HepG2 (cell line): ENCODE measurements at regions not wholly inside any gene's neighbourhood (a gene's known extent, or its start where the extent isn't known, plus 50 kb on each side); places are given as distances from the start of the nearest gene placed in this dataset.

Experiments
- ATAC-seq: fragments of 200-7000 bp; cut with Tn5 transposase; 3 replicates; pipeline ENCODE4 v1.9.1; 2020; ENCODE audit warnings: mild to moderate bottlenecking, moderate library complexity
- BruUV-seq: library from RNA; stranded (reverse); fragments of 400-500 nt; replicated peaks from 2 replicates; lab custom pipeline; 2021; lab: Mats Ljungman, UMichigan
- CTCF ChIA-PET: fragments of 300-600 bp; formaldehyde crosslinking; extraction: SDS; loops from one replicate; lab custom pipeline; 2021; ENCODE audit warnings: low total read pairs, inconsistent platforms, low intra/inter-chr PET ratio; lab: Yijun Ruan, JAX
- POLR2A ChIA-PET: fragments of 350-600 bp; sonication (Branson Sonifier 250); formaldehyde crosslinking; loops from one replicate; lab custom pipeline; 2020; ENCODE audit warnings: antibody characterized with exemption, inconsistent platforms; lab: Yijun Ruan, JAX
- DNase-seq: peaks from one replicate; pipeline ENCODE4 v3.0.0-alpha.2; 2015; ENCODE audit warnings: low spot score
- FAIRE-seq: peaks from 3 replicates; lab custom pipeline; 2011; peaks lifted over from hg19 to GRCh38; lab: Jason Lieb, UNC
- H2AFZ ChIP-seq: one replicate; pipeline ENCODE4 v1.6.1; 2011; ENCODE audit warnings: low read length, inconsistent platforms
- H3K27ac ChIP-seq: fragments of 300-600 bp; 3 replicates; pipeline ENCODE4 v1.8.0; 2011; ENCODE audit warnings: mixed run types, mild to moderate bottlenecking, mixed read lengths, low read length, inconsistent platforms; ENCODE audit not compliant: insufficient read depth; ENCODE audit errors: extremely low read length
- H3K27me3 ChIP-seq, 2 experiments: fragments of 200-600 bp in 1 of 2; 2 replicates in 1 of 2; 3 replicates in 1 of 2; pipeline versions ENCODE4 v1.6.0 to v1.8.0; 2011; ENCODE audit warnings: low read length in 2 of 2, mild to moderate bottlenecking in 2 of 2, moderate library complexity in 2 of 2, inconsistent platforms in 1 of 2; ENCODE audit not compliant: insufficient read depth in 2 of 2, control insufficient read depth in 1 of 2
- H3K36me3 ChIP-seq, 2 experiments: fragments of 200-600 bp in 1 of 2; replicated peaks in 1 of 2; 2 replicates in 1 of 2; 3 replicates in 1 of 2; pipeline versions ENCODE4 v1.5.1 to v1.8.0; 2011; ENCODE audit warnings: low read length in 2 of 2, inconsistent platforms in 1 of 2; ENCODE audit not compliant: insufficient read depth in 2 of 2, control insufficient read depth in 1 of 2
- H3K4me1 ChIP-seq: 2 replicates; pipeline ENCODE4 v1.5.1; 2012; ENCODE audit warnings: low read length, inconsistent platforms; ENCODE audit not compliant: insufficient read depth
- H3K4me2 ChIP-seq: 2 replicates; pipeline ENCODE4 v1.6.0; 2011; ENCODE audit warnings: low read depth, low read length, inconsistent platforms
- H3K4me3 ChIP-seq, 3 experiments: fragments of 200-600 bp in 1 of 3; sonication (generic), shearing (Covaris generic) in 1 of 3; replicated peaks in 1 of 3; 2 replicates each; pipeline ENCODE4 v1.5.1; 2011 to 2016; ENCODE audit warnings: low read length in 3 of 3, inconsistent platforms in 2 of 3, low read depth in 2 of 3, mild to moderate bottlenecking in 2 of 3, control low read depth in 1 of 3, mixed read lengths in 1 of 3; ENCODE audit not compliant: insufficient read depth in 1 of 3
- H3K79me2 ChIP-seq: one replicate; pipeline ENCODE4 v1.6.1; 2011; ENCODE audit warnings: low read length, inconsistent platforms; ENCODE audit not compliant: insufficient read depth
- H3K9ac ChIP-seq: 2 replicates; pipeline ENCODE4 v1.6.0; 2011; ENCODE audit warnings: mild to moderate bottlenecking, low read depth, low read length, inconsistent platforms; ENCODE audit not compliant: insufficient read depth
- H3K9me3 ChIP-seq: 2 replicates; pipeline ENCODE4 v1.5.1; 2012; ENCODE audit warnings: mild to moderate bottlenecking, low read length
- H4K20me1 ChIP-seq: 2 replicates; pipeline ENCODE4 v1.6.0; 2011; ENCODE audit warnings: inconsistent platforms, mild to moderate bottlenecking, low read length, moderate library complexity; ENCODE audit not compliant: insufficient read depth
- CEBPB ChIP-seq: IDR thresholded peaks from 2 replicates; pipeline ENCODE4 v1.6.1; 2011; ENCODE audit warnings: low read depth, low read length, improper control_type of control experiment, borderline replicate concordance
- ELF3 ChIP-seq: IDR thresholded peaks from 2 replicates; pipeline ENCODE4 v1.6.1; 2016; ENCODE audit warnings: missing genetic modification reagents, missing compliant biosample characterization
- KDM5B ChIP-seq: sonication (generic); formaldehyde crosslinking; IDR thresholded peaks from 2 replicates; pipeline ENCODE4 v1.4.0; 2020; ENCODE audit warnings: missing genetic modification reagents, mild to moderate bottlenecking, borderline replicate concordance
- MED13 ChIP-seq: sonication (generic); formaldehyde crosslinking; IDR thresholded peaks from 2 replicates; pipeline ENCODE4 v1.5.0; 2020; ENCODE audit warnings: missing genetic modification reagents
- MIER3 ChIP-seq: IDR thresholded peaks from 2 replicates; pipeline ENCODE4 v1.6.1; 2016; ENCODE audit warnings: missing compliant biosample characterization, borderline replicate concordance
- MYNN ChIP-seq: sonication (generic); formaldehyde crosslinking; IDR thresholded peaks from 2 replicates; pipeline ENCODE4 v1.4.0; 2020; ENCODE audit warnings: mild to moderate bottlenecking, low read depth, missing genetic modification reagents
- YEATS2 ChIP-seq: sonication (generic); formaldehyde crosslinking; IDR thresholded peaks from 2 replicates; pipeline ENCODE4 v1.4.0; 2020; ENCODE audit warnings: missing genetic modification reagents, borderline replicate concordance
- ZFP36 ChIP-seq: fragments of 150-350 bp; IDR thresholded peaks from 2 replicates; pipeline ENCODE4 v1.6.1; 2018; ENCODE audit warnings: borderline replicate concordance, low read length, low read depth; ENCODE audit not compliant: partially characterized antibody
- ZSCAN25 ChIP-seq: sonication (generic); formaldehyde crosslinking; IDR thresholded peaks from 2 replicates; pipeline ENCODE4 v1.8.0; 2022; ENCODE audit warnings: mild to moderate bottlenecking, missing genetic modification reagents
- WGBS: methylation state at CpG from one replicate; pipeline ENCODE4 v1.1.6; 2017; ENCODE audit warnings: low lambda C conversion rate; 5-methylcytosine and 5-hydroxymethylcytosine counted together
- in situ Hi-C: cut with HindIII; loops from 2 replicates; pipeline ENCODE4 v1.10.0; 2017; ENCODE audit warnings: low pct_unique_long_range_greater_than_20kb; ENCODE audit not compliant: extremely low pct_ligation_motif_present
- intact Hi-C: fragments of 100-400 bp; cut with micrococcal nuclease; formaldehyde crosslinking; loops from one replicate; pipeline ENCODE4 v1.10.0; 2022; ENCODE audit not compliant: unreplicated experiment
- TF ChIP-seq, protein P1 (sequence below): sonication (generic); formaldehyde crosslinking; IDR thresholded peaks from 2 replicates; pipeline ENCODE4 v1.5.1; 2020; ENCODE audit warnings: missing genetic modification reagents, mild to moderate bottlenecking, borderline replicate concordance
- TF ChIP-seq, protein P2 (sequence below): sonication (generic); formaldehyde crosslinking; IDR thresholded peaks from 2 replicates; pipeline ENCODE4 v1.4.0; 2020; ENCODE audit warnings: mild to moderate bottlenecking, missing genetic modification reagents
- TF ChIP-seq, protein P3 (sequence below): sonication (generic); formaldehyde crosslinking; IDR thresholded peaks from 2 replicates; pipeline ENCODE4 v1.5.0; 2020; ENCODE audit warnings: mild to moderate bottlenecking, missing genetic modification reagents, borderline replicate concordance

DNA sequence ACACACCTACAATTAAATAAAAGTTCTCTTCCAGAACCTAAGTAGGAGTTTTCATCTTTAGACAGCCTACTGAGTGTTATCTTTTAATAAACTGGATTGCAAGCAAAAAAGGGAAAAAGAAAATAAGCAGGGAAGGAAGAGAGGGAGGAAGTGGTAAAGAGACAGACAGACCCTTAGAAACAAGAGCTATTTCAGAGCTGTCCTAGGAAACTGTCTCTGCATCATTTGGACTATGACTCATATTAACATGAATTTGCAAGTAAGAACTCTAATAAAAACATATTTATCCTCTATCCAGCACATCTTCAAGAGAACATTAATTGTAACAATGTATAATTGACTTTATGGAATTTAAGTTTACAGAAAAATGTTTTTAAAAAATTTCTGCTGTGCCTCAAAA lies 438.8 kb upstream of the USP15 start:
- BruUV-seq, result no TSS peak
- ATAC-seq, result no peak
- Histone ChIP-seq H3K4me1 (no peaks in the 10 kb centered on the region), H4K20me1 (no peaks in the 10 kb centered on the region), H3K9me3 (no peaks in the 10 kb centered on the region), H3K79me2 (no peaks in the 10 kb centered on the region), H3K9ac (no peak overlapping the region), H3K36me3 (no peaks in the 10 kb centered on the region), H3K4me3 (no peak overlapping the region), H3K27me3 (no peaks in the 10 kb centered on the region), H3K27ac (no peak overlapping the region), H3K4me2 (no peak overlapping the region), H2AFZ (no peak overlapping the region)
- ChIA-PET CTCF (no interaction called here), POLR2A (no interaction called here)
- in situ Hi-C loops, result no loop called here
- no peak for DNase-seq
- intact Hi-C loops, result no loop called here
- FAIRE-seq, result no peak
- no peak for TF ChIP-seq CEBPB
- no peak for TF ChIP-seq YEATS2 (CRISPR knock-in tag)
- no peak for TF ChIP-seq ZFP36
- no peak for TF ChIP-seq MED13 (CRISPR knock-in tag)
- TF ChIP-seq, protein P1, sequence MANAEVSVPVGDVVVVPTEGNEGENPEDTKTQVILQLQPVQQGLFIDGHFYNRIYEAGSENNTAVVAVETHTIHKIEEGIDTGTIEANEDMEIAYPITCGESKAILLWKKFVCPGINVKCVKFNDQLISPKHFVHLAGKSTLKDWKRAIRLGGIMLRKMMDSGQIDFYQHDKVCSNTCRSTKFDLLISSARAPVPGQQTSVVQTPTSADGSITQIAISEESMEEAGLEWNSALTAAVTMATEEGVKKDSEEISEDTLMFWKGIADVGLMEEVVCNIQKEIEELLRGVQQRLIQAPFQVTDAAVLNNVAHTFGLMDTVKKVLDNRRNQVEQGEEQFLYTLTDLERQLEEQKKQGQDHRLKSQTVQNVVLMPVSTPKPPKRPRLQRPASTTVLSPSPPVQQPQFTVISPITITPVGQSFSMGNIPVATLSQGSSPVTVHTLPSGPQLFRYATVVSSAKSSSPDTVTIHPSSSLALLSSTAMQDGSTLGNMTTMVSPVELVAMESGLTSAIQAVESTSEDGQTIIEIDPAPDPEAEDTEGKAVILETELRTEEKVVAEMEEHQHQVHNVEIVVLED (CRISPR knock-in tag), result no peak

DNA sequence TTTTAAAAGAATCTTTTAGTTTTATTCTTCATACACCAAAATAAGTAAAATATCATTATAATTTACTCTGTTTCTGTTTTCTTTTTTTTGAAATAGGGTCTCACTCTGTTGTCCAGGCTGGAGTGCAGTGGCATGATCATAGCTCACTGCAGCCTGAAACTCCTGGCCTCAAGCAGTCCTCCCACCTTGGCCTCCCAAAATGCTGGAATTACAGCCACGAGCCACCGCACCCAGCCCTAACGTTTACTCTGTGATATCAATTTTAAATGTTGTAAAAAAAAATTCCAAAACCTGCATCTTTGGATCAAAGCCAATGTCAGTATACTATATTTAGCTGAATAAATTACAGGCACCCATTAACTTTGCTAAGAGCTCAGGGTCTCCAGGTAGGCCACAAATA lies 437.1 kb upstream of the USP15 start:
- POLR2A ChIA-PET, result no interaction called here
- Histone ChIP-seq H3K27ac (no peak overlapping the region), H4K20me1 (no peaks in the 10 kb centered on the region), H3K9ac (no peak overlapping the region), H3K4me1 (no peaks in the 10 kb centered on the region), H3K9me3 (no peaks in the 10 kb centered on the region), H3K36me3 (no peaks in the 10 kb centered on the region), H3K27me3 (no peaks in the 10 kb centered on the region), H3K4me3 (no peak overlapping the region), H3K79me2 (no peaks in the 10 kb centered on the region), H2AFZ (no peak overlapping the region), H3K4me2 (no peak overlapping the region)
- in situ Hi-C loops, result no loop called here
- DNase-seq, result no peak
- 35% methylated on average over 3 of the region's 3 CpGs for WGBS
- CTCF ChIA-PET, result no interaction called here
- no peak for ATAC-seq
- intact Hi-C loops, result no loop called here
- no TSS peak for BruUV-seq
- no peak for FAIRE-seq
- TF ChIP-seq KDM5B (CRISPR knock-in tag) (no peak), MYNN (CRISPR knock-in tag) (no peak), MIER3 (no peak), ZSCAN25 (no peak), ELF3 (no peak)
- TF ChIP-seq, protein P2, sequence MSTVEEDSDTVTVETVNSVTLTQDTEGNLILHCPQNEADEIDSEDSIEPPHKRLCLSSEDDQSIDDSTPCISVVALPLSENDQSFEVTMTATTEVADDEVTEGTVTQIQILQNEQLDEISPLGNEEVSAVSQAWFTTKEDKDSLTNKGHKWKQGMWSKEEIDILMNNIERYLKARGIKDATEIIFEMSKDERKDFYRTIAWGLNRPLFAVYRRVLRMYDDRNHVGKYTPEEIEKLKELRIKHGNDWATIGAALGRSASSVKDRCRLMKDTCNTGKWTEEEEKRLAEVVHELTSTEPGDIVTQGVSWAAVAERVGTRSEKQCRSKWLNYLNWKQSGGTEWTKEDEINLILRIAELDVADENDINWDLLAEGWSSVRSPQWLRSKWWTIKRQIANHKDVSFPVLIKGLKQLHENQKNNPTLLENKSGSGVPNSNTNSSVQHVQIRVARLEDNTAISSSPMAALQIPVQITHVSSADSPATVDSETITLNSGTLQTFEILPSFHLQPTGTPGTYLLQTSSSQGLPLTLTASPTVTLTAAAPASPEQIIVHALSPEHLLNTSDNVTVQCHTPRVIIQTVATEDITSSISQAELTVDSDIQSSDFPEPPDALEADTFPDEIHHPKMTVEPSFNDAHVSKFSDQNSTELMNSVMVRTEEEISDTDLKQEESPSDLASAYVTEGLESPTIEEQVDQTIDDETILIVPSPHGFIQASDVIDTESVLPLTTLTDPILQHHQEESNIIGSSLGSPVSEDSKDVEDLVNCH, result no peak
- TF ChIP-seq, protein P3, sequence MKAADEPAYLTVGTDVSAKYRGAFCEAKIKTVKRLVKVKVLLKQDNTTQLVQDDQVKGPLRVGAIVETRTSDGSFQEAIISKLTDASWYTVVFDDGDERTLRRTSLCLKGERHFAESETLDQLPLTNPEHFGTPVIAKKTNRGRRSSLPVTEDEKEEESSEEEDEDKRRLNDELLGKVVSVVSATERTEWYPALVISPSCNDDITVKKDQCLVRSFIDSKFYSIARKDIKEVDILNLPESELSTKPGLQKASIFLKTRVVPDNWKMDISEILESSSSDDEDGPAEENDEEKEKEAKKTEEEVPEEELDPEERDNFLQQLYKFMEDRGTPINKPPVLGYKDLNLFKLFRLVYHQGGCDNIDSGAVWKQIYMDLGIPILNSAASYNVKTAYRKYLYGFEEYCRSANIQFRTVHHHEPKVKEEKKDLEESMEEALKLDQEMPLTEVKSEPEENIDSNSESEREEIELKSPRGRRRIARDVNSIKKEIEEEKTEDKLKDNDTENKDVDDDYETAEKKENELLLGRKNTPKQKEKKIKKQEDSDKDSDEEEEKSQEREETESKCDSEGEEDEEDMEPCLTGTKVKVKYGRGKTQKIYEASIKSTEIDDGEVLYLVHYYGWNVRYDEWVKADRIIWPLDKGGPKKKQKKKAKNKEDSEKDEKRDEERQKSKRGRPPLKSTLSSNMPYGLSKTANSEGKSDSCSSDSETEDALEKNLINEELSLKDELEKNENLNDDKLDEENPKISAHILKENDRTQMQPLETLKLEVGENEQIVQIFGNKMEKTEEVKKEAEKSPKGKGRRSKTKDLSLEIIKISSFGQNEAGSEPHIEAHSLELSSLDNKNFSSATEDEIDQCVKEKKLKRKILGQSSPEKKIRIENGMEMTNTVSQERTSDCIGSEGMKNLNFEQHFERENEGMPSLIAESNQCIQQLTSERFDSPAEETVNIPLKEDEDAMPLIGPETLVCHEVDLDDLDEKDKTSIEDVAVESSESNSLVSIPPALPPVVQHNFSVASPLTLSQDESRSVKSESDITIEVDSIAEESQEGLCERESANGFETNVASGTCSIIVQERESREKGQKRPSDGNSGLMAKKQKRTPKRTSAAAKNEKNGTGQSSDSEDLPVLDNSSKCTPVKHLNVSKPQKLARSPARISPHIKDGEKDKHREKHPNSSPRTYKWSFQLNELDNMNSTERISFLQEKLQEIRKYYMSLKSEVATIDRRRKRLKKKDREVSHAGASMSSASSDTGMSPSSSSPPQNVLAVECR (CRISPR knock-in tag), result no peak
